Posterior cingulate gyrus (tissue), 11 donors: ENCODE measurements at regions not wholly inside any gene's neighbourhood (a gene's known extent, or its start where the extent isn't known, plus 50 kb on each side); places are given as distances from the start of the nearest gene placed in this dataset.

ENCODE experiments used
- DNase-seq, 10 donors: peaks; one replicate each; pipeline versions ENCODE4 v3.0.0 to v3.0.0-alpha.2; 2020 to 2021; ENCODE audit warnings: mixed read lengths in 3 of 10
- intact Hi-C: fragments of 100-400 bp; cut with DNase I; formaldehyde crosslinking; loops from one replicate; pipeline ENCODE4 v1.15.1; 2023

- DNase-seq, result no peak
- intact Hi-C loops, result no loop called here
These were observed 303.4 kb downstream of the PIK3C3 start for GRCh38 chr18:42258301-42258965.

- DNase-seq, result no peak
- intact Hi-C loops, result no loop called here
These were observed 306.7 kb downstream of the PIK3C3 start for GRCh38 chr18:42261731-42262130.

- intact Hi-C loops, result no loop called here
- DNase-seq, result no peak
These were observed 309.5 kb downstream of the PIK3C3 start for GRCh38 chr18:42264497-42264896.

DNA sequence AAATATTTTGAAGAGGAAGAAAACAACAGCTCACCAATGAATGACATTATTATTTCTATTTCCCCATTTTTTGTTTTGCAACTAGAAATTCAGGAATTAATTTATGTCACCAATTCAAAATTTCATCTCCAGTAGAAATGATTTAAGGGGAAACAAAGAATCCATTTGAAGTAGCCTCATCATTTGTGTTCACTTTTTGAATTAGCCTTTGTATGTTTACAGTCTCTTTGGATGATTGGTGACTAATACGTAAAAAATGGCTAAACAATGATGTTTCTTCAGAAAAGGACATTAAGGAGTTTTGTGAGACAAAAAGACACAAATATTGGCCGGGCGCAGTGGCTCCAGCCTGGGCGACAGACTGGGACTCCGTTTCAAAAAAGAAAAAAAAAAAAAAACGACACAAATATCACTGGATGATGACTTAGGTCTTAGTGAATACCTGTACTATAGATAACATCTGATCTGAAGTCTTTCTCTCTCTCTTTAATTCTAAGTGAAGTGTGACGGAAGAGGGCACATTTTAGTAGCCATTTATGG is 313.2 kb downstream of the PIK3C3 start:
- no peak for DNase-seq
- intact Hi-C loops, result no loop called here

DNA sequence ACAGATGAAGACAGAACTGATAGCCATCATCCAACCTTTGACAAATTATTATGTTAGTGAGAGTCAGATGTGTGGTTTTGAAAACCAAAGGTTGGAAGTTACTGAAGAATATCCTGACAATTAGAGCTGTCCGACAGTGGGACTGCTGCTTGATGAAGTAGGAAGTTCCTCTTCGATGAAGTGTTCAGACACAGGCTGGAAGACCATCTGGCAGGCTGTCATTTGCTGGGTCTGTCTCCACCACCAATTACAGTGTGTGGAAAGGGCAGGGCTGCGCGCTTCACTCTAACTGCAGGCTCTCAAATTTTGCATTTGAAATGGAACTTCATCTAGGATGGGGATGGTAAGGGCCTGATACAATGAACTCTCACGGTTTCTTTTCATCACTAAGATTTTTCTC is 313.8 kb downstream of the PIK3C3 start:
- intact Hi-C loops, result no loop called here
- no peak for DNase-seq

DNA sequence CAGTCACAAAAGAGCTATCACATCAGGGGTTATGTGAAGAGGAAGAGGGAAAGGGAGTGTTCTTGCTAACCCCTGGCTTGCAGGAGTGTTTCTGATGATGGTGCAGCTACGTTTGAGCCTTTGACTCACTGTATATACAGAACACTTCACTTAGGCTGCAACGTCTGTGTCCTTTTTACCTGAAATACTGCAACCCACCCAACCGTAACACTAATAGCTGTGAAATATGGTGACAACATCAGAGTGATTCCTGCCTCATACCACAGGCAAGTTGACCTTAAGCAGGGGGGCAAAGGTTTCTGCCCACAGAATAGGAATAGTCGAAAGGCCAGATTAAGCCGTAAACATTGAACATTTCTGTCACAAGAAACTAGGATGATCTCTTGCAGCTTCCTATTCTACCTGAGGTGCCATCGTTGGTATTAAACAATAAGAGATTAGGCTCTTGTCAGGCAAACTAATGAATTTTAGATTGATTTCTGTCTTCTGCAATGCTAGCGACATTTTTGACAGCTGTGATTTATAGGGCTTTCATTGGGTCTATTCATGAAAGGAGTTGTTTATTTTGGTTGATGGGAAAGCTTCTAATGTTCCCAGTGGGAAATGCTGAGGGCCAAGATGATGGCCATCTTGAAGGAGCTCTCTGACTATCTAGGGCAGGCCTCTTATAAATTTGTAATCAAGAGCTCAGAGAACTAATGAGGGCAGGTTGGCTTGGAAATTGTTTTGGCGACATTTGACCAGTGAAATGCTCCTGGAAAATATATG is 316.8 kb downstream of the PIK3C3 start:
- intact Hi-C loops, result no loop called here
- no peak for DNase-seq

GRCh38 chr18:42274488-42275137 is 319.6 kb downstream of the PIK3C3 start:
- intact Hi-C loops, result no loop called here
- no peak for DNase-seq

- intact Hi-C loops, result no loop called here
- DNase-seq, result no peak
These were observed 320.1 kb downstream of the PIK3C3 start for GRCh38 chr18:42275138-42275535.

DNA sequence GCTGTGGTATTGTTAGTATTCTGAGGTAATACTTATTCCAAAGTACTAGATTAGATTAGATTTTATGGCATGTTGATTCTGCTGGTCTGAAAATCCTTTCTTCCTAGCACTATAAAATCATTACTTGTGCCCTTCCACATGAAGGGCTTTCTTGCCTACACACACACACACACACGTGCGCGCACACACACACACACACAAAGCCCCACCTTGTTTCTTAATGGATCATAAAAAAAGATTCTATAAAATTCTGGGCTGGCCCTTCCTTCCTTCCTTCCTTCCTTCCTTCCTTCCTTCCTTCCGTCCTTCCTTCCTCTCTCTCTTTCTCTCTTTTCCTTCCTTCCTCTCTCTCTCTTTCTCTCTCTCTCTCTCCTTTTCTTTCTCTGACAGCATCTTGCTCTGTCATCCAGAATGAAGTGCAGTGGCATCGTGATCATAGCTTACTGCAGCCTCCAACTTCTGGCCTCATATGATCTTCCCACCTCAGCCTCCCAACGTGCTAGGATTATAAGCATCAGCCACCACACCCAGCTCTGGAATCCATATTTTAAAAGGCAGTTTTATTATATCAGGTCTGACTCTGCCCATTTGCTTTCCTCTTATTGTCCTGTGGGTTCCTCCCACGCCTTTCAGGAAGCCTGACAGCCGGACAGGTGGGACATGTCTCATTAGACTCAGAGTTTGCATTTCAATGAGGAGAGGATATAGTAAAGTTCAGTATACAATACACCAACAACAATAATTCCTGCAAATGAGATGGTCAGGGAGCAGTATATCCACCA is 321.1 kb downstream of the PIK3C3 start:
- intact Hi-C loops, result no loop called here
- DNase-seq, result no peak

GRCh38 chr18:42281124-42281523 is 326.1 kb downstream of the PIK3C3 start:
- intact Hi-C loops, result no loop called here
- DNase-seq, result no peak

DNA sequence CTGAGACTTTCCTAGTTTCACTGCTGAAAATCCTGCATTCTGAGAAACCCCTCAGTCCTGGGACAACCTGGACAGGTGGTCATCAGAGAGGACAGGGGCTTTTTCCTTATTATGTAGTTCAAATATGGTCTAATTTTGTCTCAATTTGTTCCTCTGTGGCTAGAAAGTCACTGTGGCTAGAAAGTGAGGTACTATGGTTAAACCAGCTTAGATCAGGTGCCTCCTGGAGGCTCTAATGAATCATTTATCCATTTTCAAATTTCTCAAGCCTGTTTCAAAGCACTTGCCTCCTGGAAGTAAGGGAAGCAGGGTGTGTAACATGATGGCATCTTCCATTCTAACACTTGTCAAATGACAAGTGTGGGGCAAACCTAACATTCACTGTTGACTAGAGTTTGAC is 326.8 kb downstream of the PIK3C3 start:
- no peak for DNase-seq
- intact Hi-C loops, result no loop called here

GRCh38 chr18:42287047-42287446 is 332.0 kb downstream of the PIK3C3 start:
- DNase-seq, result no peak
- intact Hi-C loops, result no loop called here

GRCh38 chr18:42288129-42288528 is 333.1 kb downstream of the PIK3C3 start:
- intact Hi-C loops, result no loop called here
- no peak for DNase-seq

DNA sequence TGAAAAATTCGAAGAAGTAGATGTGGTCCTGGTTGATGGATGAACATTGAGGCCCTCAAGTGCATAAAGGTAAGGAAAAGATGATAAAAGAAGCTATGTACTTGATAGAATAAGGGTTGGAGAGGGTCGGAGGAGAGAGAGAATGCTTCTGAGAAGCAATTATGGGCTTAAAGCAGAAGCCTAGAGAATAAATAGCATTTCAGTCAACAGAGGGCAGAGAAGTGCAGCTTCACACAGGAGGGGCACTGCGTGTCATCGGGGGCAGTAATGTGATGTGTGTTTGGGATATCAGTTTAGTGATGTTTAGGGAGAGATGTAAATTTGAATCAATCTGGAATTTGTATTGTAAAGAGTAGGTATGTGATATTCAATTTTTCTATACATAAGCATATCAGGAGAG is 334.5 kb downstream of the PIK3C3 start:
- intact Hi-C loops, result no loop called here
- no peak for DNase-seq

DNA sequence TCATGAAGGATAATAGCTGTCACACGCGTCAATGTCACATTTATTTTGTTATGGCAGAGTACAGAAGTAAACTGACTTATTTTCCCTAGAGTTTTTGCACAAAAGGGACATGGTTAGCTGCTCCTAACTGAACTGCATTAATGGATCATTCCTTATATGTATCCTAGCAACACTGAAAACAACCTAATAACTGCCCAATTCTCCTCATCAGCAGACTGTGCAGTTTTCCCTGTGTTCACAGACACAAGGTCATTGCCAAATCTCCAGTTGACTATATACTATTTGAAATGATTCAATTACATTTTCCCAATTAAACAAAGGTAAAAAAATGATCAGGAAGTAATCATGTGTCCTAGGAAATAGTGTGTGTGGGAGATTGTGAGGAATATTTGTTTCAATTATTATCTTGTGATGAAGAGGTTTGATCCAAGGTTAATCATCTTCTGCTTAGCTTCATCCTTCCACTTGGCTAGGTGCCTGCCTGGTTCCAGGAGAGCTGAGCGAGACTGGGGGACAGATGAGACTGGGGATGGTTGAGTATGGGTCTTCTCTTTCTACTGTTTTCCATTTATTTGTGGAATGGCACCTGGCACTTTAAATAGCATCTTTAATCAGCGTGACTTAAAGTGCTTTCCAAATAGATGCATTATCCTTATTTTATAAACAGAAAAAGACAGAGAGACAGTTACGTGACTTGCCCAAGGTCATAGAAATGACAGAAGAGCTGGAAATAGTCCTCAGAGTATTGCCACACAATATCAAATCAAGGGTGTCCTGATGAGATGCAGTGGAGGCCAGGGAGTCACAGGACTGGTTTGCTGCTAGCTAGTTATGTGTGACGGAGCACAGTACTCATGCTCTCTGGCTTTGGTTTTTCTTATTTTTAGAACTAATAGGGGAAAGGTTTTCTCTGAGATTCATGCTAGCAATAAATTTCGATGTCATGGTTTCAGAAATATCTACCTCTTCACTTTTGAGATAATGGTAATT is 335.6 kb downstream of the PIK3C3 start:
- intact Hi-C loops, result loop anchor here (10.0 kb wide), 1 partner anchor 1104 kb away; no protein-coding TSS in a partner anchor

GRCh38 chr18:42292654-42293053 is 337.6 kb downstream of the PIK3C3 start:
- no peak for DNase-seq
- intact Hi-C loops, result loop anchor here (10.0 kb wide), 1 partner anchor 1102 kb away; no protein-coding TSS in a partner anchor

More for the DNA sequence above, 335.6 kb downstream of the PIK3C3 start:
- no peak for DNase-seq

- DNase-seq, result no peak
- intact Hi-C loops, result loop anchor here (10.0 kb wide), 1 partner anchor 1099 kb away; no protein-coding TSS in a partner anchor
These were observed 341.2 kb downstream of the PIK3C3 start for GRCh38 chr18:42296192-42296591.

DNA sequence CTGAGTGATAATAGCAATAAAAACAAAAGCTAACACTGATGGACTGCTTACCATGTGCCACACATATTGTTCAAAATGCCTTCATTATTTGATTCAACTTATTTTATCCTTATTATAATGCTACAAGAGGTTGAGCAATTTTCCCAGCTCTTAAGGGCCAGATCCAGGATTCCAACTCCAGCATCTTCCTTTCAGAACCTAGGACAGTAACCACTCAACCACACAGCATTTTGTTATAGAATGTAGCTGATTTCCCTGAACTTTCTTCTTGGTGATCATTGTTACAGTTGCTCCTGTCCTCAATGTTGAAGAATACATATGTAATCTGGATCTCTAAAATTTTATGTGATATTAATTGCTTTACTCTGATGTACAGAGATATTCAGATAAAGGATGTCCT is 341.7 kb downstream of the PIK3C3 start:
- intact Hi-C loops, result loop anchor here (10.0 kb wide), 1 partner anchor 1098 kb away; no protein-coding TSS in a partner anchor
- DNase-seq, result no peak
